ENCODE measurements at regions not wholly inside any gene's neighbourhood (a gene's known extent, or its start where the extent isn't known, plus 50 kb on each side); places are given as distances from the start of the nearest gene placed in this dataset.

DNA sequence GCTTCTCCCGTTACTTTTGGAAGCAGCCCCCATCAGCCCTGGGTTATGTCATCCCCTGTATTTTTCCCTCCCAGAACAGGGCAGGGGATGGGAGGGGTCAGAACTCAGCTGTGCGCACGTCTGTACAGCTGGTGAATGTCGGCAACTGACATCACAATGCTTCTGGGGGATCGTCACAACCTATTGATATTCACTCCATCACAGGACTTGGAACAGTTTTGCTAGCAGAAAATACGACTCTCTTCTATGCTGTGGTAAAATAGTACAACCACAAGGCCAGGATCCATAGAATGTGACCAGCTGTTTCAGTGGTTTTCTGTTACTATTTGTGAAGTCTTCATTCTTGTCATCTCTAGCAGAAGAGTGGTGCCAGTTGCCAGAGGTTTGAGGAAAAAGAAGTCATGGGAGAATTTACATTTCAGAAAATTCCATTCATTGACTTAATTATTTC is 77.1 kb upstream of the KLF4 start:
- TF ChIP-seq EZH2 (conservative IDR thresholded peaks at IDR 0.05; ENCODE audit: low read depth, low read length) = no peak
- TF ChIP-seq MAZ (IDR thresholded peaks at IDR 0.05; ENCODE audit: borderline replicate concordance, low read depth, low read length) = no peak
- no peak for TF ChIP-seq MAZ (CRISPR knock-in tag; IDR thresholded peaks at IDR 0.05; ENCODE audit: low read depth)
- no peak for TF ChIP-seq GFI1 (CRISPR knock-in tag; IDR thresholded peaks at IDR 0.05; ENCODE audit: borderline replicate concordance)
- TF ChIP-seq POLR2A (IDR thresholded peaks at IDR 0.05; ENCODE audit: insufficient read depth in 1 of 2, low read depth in 2 of 2, low read length in 2 of 2) = no peak
- no peak for TF ChIP-seq CTCF (CRISPR knock-in tag; IDR thresholded peaks at IDR 0.05)
- no peak for TF ChIP-seq PCBP2 (optimal IDR thresholded peaks at IDR 0.05; ENCODE audit: low read depth, low read length, poor library complexity, severe bottlenecking)
- no peak for TF ChIP-seq JUN (CRISPR knock-in tag; IDR thresholded peaks at IDR 0.05)
- no peak for TF ChIP-seq IKZF1 (IDR thresholded peaks at IDR 0.05)
- no peak for TF ChIP-seq KLF13 (CRISPR knock-in tag; IDR thresholded peaks at IDR 0.05)
- TF ChIP-seq XBP1 (CRISPR knock-in tag; IDR thresholded peaks at IDR 0.05) = no peak
- no peak for TF ChIP-seq ZNF44 (CRISPR knock-in tag; IDR thresholded peaks at IDR 0.05)
- no peak for TF ChIP-seq TBP (CRISPR knock-in tag; IDR thresholded peaks at IDR 0.05)
- TF ChIP-seq ZNF646 (CRISPR knock-in tag; IDR thresholded peaks at IDR 0.05) = no peak

Data from HepG2 (cell line).